Lung microvascular endothelial cell (primary cell): ENCODE measurements at regions not wholly inside any gene's neighbourhood (a gene's known extent, or its start where the extent isn't known, plus 50 kb on each side); places are given as distances from the start of the nearest gene placed in this dataset.
A peak's percentile ranks its signal among the peaks of the same experiment; 100 is the strongest.

Experiments
- DNase-seq, 2 donors: peaks; one replicate each; pipeline versions ENCODE4 v3.0.0 to v3.0.0-alpha.2; 2010; ENCODE audit warnings: low read depth in 2 of 2

DNA sequence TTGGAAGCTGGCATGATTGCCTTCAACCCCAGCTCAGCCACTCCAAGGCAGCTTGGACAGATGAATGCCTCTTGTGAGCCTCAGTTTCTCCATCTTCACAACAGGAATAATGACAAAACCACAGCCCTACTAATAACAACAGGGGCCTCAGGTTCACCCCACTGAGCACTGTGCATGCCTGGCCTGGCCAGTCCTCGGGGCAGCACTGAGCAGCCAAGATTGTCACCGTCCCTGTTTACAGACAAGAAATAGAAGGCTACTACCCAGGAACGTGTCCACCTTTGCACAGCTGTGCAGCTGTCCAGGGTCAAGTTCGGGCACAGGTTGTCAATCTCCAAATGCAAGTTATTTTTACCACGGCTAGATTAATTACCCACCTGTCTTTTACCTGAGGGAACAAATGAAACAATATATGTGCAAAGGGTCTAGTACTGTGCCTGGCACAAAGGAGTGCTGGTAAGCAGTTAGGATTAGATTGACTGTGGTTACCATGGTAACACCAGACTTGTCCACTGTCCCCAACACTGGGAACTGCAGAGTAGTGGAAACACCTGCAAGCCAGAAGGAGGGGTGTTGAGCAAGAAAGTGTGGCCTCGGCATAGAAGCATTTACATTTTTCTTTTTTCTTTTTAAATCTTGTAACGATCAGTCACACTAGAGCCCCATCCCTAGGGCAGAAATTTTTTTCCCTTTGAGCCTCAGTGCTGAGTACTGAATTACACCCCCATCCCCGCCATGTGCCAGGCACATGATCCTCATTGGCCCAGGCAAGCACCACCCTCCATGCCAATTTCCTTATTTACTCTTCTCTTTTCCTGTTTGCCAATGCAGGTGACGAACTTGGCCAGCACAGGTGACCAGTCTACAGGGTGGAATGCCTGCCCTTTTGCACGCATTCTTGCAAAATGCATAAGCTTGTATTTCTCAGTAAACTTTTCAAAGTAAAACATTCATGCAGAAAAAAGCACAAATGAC is 66.3 kb upstream of the SLC6A6 start:
- DNase-seq: no peak

- DNase-seq: no peak
These were observed 65.4 kb upstream of the SLC6A6 start for GRCh38 chr3:14336749-14337598.

GRCh38 chr3:14337828-14338227 is 64.6 kb upstream of the SLC6A6 start:
- no peak for DNase-seq

DNA sequence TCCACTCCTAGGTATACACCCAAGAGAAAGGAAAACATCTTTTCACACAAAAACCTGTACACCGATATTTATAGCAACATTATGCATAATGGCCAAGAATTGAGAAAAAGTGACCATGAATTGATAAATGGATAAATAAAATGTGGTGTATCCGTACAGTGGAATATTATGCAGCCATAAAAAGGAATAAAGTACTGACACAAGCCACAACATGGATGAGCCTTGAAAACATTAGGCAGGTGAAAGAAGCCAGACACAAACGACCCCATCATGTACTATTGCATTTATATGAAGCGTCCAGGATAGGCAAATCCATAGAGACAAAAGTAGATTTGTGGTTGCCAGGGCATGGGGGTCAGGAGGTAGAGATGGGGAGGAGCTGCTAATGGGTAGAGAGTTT is 64.2 kb upstream of the SLC6A6 start:
- DNase-seq: no peak

- DNase-seq: no peak
These were observed 63.4 kb upstream of the SLC6A6 start for GRCh38 chr3:14338898-14339458.

GRCh38 chr3:14340960-14341708 is 61.3 kb upstream of the SLC6A6 start:
- DNase-seq: peak in 1 of 2 donors; percentile 55

- no peak for DNase-seq
These were observed 58.9 kb upstream of the SLC6A6 start for GRCh38 chr3:14343338-14344112.

- no peak for DNase-seq
These were observed 58.1 kb upstream of the SLC6A6 start for GRCh38 chr3:14344351-14344750.

GRCh38 chr3:14345496-14346150 is 56.8 kb upstream of the SLC6A6 start:
- no peak for DNase-seq

- DNase-seq: no peak
These were observed 56.2 kb upstream of the SLC6A6 start for GRCh38 chr3:14346191-14346590.

GRCh38 chr3:14346642-14347041 is 55.8 kb upstream of the SLC6A6 start:
- no peak for DNase-seq

DNA sequence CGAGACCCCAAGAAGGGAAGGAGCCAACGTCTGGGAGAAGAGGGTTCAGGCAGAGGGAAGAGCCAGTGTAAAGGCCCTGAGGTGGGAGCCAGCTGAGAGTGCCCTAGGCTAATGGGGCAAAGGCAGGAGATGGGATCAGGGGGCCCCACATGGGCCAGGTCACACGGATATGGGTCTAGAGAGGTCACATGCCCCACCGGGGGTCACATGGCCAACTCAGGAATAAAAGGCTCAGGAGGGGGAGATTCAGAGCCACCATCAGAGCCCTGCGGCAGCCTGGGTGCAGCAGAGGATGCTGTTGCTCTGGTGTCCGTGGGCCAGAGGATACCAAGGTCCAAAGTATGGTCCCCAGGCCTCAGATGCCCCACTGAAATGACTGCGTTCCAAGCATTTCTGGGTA is 55.3 kb upstream of the SLC6A6 start:
- DNase-seq: no peak

DNA sequence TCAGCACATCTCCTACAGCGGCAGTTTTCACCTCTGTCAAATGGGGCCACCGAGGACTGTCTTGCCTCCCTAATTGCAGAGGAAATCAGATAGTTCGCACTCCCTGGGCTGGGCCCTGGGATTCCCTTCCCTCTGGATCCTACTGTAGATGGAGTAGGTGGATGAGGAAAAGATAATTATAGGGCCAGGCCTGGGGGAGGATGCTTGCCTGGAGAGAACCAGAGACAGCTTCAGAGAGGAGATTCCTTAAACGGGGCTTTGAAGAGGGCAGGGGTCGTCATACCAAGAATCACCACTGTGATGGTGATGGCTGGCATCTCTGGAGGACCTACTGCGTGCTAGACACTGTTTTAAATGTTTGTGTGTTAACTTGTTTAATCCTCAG is 50.8 kb upstream of the SLC6A6 start:
- no peak for DNase-seq

DNA sequence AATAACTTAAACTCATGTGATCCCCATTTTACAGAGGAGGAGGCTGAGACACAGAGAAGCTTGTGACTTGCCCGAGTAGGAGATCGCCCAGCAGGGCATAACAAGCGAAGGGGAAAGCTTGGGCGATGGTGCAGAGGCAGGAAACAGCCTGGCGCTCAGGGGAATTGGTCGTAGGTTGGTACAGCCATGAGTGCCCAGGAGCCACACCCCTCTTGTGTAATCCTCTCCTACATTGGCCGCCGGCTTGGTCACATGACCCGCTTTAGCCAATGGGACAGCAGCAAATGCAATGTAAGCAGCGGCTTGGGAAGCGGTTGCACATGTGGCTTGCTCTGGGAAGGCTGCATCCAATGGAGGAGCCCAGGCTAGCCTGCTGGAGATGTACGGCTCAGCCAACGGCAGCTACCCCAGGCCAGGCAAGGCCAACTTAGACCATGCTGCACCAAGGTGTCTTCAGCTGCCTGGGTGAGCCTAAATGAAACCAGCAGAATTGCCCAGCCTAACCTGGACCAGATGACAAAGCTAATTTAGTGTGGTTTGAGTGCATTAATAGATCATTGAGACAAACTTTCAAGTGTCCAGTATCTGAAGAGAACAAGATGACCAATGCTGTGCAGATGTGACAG is 50.3 kb upstream of the SLC6A6 start:
- peak; percentile 8 to 11 for DNase-seq
